ENCODE measurements at regions not wholly inside any gene's neighbourhood (a gene's known extent, or its start where the extent isn't known, plus 50 kb on each side); places are given as distances from the start of the nearest gene placed in this dataset.

GRCh38 chr14:76948213-76948947 lies 80.1 kb downstream of the IRF2BPL start:
- no peak for DNase-seq

GRCh38 chr14:76947838-76948184 lies 80.7 kb downstream of the IRF2BPL start:
- DNase-seq = no peak

GRCh38 chr14:76947078-76947837 lies 81.2 kb downstream of the IRF2BPL start:
- peak; percentile 90 for DNase-seq

DNA sequence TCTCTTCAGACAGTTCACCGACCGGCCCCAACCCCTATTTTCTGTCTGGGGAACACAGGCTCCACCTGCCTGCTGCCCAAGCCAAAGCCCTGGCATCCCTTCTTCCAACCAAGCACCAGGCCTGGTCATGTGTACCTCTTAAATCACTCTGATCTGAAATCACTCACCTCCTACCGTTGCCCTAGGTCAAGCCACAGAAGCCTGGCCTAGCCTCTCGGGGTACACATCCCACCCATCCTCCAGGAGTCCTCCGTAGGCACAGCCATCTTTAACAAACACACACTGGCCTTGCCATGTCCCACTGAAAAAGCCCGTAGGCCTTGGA lies 81.8 kb downstream of the IRF2BPL start:
- no peak for DNase-seq

- DNase-seq = no peak
Measured at GRCh38 chr14:76943072-76943471, 85.4 kb downstream of the IRF2BPL start.

GRCh38 chr14:76941946-76942805 lies 86.3 kb downstream of the IRF2BPL start:
- DNase-seq = no peak

GRCh38 chr14:76941544-76941943 lies 87.0 kb downstream of the IRF2BPL start:
- no peak for DNase-seq

GRCh38 chr14:76940021-76940760 lies 88.3 kb downstream of the IRF2BPL start:
- DNase-seq = no peak

DNA sequence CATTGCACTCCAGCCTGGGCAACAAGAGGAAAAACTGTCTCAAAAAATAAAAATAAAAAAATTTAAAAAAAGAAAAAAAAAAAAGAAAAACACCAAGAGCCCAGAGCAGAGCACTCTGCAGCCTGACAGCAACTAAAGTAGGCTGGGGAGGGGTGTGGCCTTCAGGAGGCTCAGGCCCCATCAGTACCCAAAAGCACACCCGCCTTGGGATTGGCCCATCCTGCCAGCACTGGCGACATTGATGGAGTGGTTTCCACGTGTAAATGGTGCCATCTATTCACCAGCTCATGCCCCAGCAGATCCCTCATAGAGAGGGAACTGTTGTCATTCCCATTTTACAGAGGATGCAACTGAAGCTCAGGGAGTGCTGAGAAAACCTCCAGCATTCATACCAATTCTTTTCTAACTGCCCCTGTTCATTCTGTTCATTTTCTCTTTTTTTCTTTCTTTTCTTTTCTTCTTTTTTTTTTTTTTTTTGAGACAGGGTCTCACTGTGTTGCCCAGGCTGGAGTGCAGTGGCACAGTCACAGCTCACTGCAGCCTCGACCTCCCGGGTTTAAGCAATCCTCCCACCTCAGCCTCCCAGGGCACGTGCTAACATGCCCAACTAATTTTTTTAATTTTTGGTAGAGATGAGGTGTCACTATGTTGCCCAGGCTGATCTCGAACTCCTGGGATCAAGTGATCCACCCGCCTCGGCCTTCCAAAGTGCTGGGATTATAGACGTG lies 89.3 kb downstream of the IRF2BPL start:
- no peak for DNase-seq

DNA sequence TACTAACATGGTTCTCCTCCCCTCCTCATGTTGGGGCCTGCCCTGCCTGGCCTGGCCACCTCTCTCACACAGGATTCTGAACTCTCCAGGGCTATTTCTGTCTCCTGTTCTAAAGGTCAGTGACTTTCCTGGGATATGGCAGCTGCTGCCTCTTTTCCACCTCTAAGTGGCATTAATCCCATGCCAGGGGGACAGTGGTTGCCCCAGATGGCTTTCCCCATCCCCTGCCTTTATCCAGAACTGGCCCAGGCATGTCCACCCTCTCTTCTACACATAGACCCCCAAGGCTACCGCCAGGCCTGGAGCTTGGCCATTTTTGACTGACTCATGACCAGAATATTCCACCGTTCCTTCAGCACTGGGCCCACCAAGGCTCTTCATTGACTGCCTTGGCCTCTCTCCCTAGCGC lies 90.4 kb downstream of the IRF2BPL start:
- DNase-seq = no peak

DNA sequence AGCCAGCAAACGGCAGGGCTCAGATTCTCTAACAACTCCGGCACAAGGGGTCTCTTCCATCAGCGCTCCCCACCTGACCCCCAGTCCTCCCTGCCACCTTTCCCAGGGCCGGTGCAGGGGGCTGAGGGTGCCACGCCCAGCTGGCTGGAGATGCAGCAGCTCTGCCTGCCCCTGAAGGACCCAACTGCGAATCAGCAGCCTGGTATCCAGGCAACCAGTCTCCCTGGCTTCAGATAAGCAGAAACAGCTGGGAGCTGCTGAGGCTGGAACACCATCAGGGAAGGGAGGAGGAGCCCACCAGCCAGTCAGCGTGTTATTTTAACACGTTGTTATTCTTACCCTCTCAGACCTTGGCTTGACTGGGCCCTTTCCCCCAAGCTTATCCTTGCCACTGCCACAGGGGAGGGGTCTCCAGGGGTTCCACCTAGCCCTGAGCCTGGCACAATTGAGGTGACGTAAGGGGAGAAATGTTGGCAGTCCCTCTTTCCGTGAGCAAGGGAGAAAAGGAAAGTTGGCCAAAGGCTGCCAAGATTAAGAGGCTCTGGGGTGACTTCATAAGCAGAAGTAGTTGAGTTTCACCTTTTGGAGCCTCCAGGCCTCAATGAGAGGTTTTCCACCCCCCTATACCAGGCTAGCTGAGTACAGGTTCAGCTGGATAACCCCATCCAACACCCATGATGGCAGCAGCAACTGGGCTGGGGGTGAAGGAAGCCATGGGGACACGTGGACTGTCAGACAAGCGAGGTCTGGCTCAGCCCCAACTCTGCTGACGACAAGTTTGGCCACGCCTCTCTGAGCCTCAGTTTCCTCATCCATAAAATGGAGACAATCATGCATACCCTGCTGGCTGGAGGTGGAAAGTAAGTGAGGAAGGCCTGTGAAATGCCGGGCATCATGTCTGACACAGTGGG lies 91.1 kb downstream of the IRF2BPL start:
- no peak for DNase-seq

DNA sequence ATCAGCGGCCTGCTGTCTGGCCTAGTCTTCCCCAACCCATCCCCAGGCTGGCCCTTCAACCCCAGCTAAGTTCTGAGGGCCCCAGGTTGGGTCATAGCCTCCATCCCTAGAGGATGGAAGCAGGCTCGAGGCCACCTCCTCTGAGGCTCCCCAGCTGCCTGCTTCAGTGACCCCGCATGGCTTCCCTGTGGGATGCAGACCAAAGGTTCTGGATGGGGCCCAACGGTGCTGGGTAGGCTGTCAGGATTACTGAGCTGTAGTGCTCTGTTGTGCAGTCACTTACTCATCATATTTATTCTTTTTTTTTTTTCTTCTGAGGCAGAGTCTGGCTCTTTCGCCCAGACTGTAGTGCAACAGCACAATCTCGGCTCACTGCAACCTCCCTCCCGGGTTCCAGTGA lies 92.0 kb downstream of the IRF2BPL start:
- DNase-seq = no peak

GRCh38 chr14:76933515-76933914 lies 95.0 kb downstream of the IRF2BPL start:
- no peak for DNase-seq

DNA sequence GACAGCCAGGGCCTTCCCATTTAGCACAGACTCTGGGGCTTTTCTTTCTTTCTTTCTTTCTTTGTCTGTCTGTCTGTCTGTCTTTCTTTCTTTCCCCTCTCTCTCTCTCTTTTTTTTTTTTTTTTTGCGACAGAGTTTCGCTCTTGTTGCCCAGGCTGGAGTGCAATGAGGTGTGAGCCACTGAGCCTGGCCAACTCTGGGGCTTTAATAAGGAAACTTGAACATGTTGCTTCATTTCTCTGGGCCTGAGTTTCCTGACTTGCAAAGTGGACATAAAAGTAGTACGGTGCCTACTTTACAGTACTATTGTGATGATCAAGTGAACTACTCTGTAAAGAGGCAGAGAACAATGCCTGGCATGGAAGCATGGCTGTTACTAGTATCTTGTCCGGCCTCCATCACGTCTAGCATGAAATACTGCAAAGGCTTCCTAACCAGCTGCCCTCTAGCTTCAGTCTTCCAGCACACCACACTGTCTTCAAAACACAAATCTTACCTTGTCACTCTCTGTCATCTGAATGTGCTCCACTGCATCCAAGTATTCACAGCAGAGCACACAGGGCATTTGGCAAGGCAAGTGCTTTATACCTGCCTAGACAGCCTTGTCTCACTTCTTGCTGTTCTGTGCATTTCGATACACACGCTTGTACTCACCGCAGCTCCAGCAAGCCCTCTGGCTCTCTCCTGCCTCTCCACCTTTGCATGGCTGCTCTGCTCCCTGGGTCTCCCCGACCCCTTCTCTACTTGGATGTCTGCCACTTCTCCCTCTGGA lies 96.7 kb downstream of the IRF2BPL start:
- no peak for DNase-seq

DNA sequence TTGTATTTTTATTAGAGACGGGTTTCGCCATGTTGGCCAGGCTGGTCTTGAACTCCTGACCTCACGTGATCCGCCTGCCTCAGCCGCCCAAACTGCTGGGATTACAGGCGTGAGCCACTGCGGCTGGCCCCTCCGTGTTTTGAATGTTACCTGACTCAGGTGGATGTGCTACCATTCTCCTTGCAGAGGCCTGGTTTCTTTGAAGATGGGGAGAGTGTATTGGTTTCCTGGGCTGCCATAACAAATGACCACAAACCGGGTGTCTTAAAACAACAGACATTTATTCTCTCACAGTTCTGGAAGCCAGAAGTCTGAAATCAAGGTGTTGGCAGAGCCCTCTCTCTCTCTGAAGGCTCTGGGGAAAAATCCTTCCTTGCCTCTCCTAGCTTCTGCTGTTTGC lies 98.0 kb downstream of the IRF2BPL start:
- no peak for DNase-seq

GRCh38 chr14:76929927-76930326 lies 98.6 kb downstream of the IRF2BPL start:
- DNase-seq = no peak

DNA sequence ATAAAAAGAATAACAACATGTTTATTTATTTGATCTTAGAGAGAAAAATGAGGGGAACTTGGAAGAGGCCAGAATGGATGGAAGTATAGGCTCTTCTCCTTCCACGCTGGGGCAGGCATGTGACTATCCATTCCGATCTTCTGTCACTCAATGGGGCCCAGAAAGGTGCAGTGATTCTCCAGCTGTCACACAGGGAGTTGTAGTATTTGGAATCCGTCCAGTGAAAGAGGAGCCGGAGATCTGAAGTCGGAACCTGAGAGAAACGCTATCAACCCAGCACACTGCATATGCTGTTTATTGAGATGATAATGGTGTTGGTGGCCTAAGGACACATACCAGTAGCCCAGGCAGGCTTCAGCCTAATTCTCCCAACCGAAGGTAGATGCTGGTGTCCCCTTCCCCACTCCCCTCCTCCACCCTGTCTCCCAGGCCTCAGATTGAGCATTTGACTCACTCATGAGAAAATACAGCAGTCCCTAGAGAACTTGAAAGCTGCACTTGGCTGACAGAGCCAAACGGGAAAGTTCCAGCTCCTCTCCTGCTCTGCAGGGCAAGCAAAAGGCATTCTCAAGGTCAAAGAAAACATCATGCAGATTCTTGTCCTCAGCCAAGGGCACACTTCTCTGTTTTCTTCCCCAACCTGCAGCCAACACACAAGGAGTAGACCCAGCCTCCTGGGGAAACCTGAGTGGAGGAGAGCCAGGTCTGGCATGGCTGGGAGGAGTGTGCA lies 100.4 kb downstream of the IRF2BPL start:
- DNase-seq = no peak

DNA sequence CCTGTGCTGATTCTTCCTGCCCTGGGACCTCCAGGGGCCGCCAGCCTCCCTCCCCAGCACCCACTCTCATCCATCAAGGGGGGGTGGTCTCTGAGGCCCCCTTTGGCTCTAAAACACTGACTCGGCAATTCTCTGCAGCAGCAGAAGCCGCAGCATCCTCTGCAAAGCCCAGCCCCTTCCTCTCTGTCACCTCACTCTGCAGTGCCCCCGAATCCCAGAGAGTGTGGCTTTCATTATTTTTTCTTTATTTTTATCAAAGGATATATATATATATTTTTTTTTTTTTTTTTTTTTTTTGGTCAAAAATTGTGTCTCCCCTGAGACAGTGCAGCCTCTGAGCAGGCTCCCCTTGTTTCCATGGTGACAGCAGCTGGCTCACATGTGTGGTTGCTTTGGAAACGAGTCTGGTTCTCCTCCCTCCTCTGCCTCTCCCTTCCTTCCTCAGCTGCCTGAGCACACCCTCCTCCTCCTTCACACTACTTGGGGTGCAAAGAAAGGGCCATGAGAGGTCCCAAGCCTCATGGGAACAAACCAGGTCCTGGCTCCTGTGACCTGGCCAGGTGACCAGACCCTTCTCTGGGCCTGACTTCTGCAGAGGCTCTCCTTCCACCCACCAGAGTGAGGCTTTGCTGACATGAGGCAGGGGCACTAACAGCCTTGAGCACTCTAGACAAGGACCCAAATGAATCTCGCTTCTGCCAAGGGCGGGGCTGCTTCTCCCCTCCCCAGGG lies 100.5 kb downstream of the LRRC74A start:
- DNase-seq = no peak

- no peak for DNase-seq
Measured at GRCh38 chr14:76925097-76925441, 98.9 kb downstream of the LRRC74A start.

All from activated CD8-positive, alpha-beta memory T cell treated with anti-CD3 and anti-CD28 coated beads, Interleukin-2, amount 50 U/mL, for 48 hours (primary cell).